Islet precursor cell (in vitro differentiated cells): ENCODE measurements at regions not wholly inside any gene's neighbourhood (a gene's known extent, or its start where the extent isn't known, plus 50 kb on each side); places are given as distances from the start of the nearest gene placed in this dataset.
"Not testable (repeated sequence)": the region's sequence is repeated elsewhere in the genome, so short reads cannot be mapped to it uniquely, and the experiment has no call there.

Experiments used
- DNase-seq: peaks from one replicate; pipeline ENCODE4 v3.0.0-alpha.2; 2018

DNA sequence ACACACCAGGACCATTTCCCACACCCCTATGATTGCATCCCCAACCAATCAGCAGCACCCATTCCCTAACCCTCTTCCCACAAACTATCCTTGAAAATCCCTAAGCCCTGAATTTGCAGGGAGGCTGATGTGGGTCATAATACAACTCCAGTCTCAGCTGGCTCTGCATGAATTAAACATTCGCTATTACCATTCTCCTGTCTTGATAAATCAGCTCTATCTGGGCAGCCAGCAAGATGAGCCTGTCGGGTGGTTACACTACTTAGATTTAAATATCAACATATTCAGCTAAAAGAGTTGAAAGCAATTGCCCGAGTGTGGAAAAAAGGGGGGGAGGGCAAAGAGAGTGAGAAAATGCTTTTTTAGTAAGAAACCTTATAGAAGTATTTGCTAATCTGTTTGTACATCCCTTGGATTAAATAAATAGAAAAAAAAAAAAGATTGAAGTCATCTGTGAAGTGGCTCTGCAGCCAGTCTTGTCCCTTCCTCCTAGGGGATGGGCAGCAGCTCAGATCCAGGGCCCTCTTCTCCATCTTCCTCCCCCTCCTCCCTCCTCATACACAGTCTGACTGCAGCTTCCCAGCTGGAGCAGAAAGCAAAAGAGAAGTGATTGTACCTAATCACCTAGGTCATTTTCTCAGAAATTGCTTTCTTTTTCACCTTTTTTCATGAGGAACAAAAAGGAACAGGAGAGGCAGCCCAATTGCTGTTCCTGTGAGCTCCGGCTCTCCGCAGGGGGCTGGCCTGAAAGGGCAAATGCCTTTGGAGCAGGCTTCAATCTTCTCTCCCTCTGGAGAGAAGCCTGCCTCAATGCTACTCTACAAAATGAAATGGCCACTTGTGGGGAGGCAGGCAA is 356.6 kb upstream of the SULF2 start:
- DNase-seq = no peak

DNA sequence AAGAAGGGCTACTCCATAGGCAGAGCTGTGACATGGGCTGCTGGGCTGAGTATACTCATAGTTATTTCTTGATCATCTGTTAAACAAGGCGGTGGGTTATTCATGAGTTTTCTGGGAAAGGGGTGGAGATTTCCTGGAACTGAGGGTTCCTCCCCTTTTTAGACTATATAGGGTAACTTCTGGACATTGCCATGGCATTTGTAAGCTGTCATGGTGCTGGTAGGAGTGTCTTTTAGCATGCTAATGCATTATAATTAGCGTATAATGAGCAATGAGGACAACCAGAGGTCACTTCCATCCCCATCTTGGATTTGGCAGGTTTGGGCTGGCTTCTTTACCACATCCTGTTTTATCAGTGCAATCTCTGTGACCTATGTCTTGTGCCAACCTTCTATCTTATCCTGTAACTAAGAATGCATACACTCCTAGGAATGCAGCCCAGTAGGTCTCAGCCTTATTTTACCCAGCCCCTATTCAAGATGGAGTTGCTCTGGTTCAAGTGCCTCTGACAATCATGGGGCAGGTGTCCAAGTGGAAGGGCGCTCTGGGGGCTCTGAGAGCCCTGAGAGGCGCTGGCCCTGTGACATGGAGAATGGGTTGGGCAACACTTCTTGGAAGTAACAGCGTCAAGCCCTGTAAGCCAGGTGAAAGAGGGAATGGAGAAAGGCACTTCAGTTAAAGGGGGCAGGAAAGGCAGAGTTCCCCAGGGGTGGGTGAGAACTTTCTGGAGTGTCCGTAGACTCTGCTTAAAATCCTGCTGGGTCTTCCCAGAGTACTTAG is 354.2 kb upstream of the SULF2 start:
- DNase-seq = no peak

DNA sequence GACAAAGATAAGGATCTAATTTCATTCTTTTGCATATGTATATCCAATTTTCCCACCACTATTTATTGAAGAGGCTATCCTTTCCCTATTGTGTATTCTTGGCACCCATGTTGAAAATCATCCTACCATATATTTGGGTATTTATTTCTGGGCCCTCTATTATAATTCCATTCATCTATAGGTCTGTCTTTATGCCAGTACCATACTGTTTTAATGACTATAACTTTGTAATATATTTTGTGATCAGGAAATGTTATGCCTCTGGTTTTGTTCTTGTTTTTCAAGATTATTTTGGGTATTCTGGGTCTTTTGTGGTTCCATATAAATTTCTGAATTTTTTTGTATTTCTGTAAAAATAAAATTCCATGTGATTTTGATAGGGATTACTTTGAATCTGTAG is 347.6 kb upstream of the SULF2 start:
- no peak for DNase-seq

DNA sequence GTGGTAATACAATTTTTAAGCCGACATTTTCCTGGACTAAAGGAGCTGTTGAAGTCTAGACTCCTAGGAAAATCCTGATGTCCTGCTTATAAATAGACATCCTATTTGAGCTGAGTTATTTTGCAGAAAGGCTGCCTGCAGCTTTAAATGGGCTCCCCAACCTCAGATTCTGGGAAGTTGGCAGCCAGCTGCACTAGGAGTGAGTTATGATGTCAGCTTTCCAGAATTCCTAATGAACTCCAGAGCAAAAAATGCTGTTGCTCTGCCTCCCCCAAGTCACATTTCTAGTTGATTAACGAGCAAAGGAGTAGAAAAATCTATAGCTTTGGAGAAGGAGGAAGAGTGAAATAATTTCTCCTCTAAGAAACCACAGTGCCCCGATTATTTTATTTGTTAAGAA is 346.3 kb upstream of the SULF2 start:
- DNase-seq = no peak

DNA sequence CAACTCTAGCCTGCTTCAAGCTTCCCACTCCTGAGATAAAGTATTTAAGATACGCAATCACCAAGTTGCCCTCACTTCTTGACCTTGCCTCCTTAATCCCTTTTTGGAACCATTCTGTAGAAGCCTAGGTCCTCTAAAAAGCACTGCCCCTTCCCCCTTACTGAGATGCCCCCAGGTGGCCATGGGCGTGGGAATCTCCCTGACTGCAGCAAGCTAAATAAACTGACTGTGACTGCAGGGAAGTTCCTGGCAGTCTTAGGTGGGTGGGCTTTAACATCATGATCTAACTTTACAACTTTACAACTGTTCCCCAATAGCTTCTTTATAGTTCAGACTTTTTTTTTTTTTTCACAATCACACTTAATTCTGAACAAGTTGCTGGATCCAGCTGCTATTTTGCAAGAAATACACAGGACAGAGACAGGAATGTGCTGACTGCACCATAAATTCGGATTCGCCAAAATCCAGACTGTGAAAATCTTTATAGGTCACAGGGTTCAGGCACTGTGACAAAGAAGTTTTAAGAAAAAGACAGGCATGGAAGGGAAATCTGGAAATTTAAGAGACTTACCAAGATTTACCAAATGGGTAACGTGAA is 344.2 kb upstream of the SULF2 start:
- no peak for DNase-seq

DNA sequence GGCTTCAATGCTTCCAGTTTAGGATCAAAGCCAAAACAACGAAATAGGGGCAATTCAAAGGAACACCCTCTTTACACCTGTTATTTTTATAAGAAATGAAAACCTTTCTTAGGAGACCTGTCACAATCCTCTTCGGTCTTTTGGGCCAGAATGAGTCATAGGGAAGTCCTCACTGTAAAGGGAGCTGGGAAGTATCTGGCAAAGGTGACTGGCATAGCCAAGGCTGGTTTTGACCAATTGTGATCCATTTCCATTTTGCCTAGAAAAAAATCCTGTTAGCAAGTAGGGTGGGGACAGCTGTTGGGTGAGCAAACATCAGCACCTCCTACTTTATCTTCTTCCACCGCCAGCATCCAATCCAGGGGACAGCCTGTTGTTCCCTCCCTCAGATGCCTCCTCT is 343.2 kb upstream of the SULF2 start:
- no peak for DNase-seq

DNA sequence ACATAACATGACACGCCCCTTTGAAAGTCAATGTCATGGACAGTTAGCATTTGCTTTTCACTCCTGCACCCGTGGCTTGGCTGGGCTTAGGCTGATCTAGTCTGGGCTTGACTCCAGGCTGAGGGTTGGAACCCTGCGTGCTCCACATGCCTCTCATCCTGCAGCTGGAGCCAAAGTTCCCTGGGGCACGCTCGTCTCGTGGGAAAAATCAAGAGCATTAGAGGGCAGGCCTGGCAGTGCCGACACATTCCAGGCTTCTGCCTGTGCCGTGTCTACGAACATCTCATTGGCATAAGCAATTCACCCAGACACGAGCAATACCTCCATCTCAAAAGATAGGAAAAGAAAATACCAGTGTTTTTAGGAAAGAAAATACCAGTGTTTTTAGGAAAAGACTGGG is 342.7 kb upstream of the SULF2 start:
- DNase-seq = not testable (repeated sequence)

DNA sequence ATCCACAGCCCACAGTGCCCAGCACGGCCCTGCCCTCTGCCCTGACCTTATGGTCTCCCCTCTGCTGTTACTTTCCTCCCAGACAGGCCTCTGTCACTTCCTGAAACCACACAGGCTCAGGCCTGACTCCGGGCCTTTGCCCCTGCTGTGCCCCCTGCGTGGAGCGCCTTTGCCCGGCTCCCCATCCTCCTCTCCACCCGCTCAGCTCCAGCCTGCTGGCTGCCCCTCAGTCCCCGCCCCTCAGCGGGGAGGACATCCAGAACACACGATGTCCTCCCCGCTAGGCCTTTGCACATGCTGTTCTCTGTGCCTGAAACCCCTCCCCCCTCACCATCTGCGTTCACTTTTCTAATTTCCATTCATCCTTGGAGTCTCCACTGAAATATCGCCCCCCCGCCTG is 341.9 kb upstream of the SULF2 start:
- not testable (repeated sequence) for DNase-seq

DNA sequence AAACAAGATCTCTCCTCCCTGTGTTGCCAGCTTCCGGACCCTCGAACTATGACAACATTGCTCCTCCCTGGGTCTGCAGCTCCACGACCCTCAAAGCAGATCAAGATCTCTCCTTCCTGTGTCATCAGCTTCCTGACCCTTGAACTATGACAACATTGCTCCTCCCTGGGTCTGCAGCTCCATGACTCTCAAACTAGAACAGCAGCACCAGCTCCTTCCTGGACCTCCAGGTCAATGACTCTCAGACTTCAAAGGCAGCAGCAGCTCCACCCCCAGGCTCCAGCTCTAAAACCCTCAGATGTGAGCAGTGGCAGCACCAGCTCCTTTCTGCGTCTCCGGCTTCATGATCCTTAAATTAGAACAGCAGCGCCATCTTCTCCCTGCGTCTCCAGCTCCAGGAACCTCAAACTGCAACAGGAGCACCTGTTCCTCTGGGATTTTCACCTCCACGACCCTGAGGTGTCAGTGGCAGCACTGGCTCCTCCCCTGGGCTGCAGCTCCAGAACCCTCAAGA is 341.0 kb upstream of the SULF2 start:
- no peak for DNase-seq

DNA sequence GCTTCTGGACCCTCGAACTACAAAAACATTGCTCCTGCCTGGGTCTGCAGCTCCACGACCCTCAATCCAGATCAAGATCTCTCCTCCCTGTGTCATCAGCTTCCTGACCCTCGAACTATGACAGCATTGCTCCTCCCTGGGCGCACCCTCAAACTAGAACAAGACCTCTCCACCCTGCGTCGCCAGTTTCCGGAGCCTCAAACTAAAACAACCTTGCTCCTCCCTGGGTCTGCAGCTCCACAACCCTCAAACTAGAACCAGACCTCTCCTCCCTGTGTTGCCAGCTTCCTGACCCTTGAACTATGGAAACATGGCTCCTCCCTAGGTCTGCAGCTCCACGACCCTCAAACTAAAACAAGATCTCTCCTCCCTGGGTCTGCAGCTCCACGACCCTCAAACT is 339.7 kb upstream of the SULF2 start:
- DNase-seq = no peak

DNA sequence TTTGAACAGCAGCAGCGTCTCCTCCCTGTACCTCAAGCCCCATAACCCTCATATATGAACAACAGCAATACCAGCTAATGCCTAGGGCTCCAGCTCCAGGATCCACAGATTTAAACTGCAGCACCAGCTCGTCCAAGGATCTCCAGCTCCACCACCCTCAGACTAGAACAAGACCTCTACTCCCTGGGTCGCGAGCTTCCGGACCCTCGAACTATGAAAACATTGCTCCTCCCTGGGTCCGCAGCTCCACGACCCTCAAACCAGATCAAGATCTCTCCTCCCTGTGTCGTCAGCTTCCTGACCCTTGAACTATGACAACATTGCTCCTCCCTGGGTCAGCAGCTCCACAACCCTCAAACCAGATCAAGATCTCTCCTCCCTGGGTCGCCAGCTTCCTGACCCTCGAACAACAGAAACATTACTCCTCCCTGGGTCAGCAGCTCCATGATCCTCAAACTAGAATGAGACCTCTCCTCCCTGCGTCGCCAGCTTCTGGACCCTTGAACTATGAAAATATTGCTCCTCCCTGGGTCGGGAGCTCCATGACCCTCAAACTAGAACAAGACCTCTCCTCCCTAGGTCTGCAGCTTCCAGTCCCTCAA is 339.0 kb upstream of the SULF2 start:
- DNase-seq = no peak

DNA sequence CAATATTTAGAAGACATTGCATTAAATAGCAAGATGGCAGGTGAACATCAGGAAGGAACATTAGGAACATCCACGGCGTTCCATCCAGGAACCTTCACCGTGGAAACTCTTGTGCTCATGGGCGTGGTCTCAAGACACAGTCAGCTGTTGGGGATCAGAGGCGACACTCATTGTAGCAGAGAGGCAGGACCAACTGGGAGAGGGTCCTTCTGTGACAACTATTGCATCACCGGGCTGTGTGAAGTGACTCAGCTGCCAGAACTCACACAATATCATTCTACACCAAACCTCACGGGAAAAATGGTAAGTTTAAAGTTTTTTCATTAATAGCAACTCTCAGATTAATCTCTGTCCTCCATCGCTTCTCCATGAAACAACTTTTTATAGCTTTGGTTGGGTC is 334.8 kb upstream of the SULF2 start:
- DNase-seq = no peak

DNA sequence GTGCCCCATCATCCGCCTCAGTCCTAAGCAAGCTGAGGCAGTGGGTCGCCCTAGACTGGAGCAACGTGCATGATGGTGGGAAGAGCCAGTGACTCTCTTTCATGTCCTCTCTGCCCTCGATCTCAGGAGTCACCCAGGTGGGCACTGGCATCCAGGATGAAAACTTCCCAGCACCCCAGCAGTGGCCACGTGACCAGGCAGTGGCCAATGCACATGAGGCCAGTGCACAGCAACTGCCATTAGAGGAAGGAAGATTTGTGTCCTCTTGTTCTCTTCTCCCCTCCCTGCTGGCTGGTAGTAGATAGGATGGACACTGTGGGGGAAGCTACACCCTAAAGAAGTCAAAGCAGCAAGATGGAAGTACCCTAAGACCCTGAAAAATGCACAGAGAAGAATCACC is 334.1 kb upstream of the SULF2 start:
- DNase-seq = not testable (repeated sequence)

DNA sequence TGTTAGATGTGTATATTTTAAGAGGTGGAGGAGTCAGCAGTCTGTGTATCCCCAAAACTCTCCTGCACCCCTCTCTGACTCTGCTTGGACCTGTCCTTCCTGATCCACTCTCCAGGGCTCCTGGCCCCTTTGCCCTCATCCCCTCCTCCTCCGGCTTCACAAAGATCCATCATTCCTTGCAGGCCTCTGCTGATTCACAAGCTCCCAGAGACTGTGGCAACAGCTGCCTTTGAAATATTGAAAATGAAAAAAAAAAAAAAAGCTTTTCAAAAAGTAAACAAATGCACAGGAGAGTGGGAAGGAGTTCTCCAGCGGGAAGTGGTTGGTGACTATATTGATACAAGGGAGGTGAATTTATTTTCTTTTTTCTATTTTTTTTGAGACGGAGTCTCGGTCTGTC is 330.2 kb upstream of the SULF2 start:
- no peak for DNase-seq

DNA sequence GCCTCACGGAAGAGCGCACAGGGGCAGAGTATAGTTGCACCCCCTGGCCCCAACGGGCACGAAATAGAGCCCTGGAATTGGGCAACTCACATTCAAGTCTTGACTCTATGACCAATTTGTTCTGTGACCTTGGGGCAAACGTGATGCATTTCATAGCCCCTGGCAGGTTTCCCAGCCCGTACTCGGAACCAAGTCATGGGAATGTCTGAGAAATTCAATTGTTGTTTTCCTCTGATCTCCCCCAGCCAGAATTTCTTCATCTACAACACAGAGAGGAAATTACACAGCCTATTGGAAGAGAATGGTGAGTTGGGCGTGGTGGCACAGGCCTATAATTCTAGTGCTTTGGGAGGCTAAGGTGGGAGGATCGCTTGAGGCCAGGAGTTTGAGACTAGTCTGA is 322.3 kb upstream of the SULF2 start:
- DNase-seq = no peak

DNA sequence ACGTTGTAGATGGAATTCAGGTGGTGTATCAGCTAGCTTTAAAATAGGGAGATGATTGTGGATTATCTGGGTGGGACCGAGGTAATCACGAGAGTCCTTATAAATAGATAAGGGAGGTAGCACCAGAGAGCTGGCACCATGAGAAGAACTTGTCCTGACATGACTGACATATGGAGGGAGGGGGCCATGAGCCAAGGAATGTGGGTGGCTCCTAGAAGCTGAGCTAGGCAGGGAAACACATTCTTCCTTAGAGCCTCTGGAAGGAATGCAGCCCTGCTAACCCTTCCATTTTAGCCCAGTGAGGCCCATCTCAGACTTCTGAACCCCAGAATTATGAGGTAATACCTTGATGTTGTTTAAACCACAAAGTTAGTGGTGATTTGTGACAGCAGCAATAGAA is 321.1 kb upstream of the SULF2 start:
- no peak for DNase-seq

DNA sequence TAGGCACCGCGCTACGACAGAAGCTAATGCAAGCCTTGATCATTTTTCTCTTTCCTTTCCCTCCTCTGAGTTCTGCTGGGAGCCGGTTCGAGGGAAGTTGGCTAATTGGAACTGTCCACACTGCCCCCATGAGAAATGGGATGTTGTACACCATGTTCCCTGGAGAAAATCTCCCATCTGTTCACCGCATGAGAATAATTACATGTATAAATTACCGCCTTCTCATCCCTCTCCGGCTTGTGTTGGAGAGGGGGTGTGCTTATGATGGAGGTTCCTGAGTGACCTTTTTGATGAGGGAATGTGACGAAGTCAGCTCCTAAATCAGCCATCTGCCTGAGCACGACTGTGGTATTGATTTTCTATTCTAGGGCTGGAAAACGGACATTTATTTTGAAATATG is 320.2 kb upstream of the SULF2 start:
- no peak for DNase-seq

DNA sequence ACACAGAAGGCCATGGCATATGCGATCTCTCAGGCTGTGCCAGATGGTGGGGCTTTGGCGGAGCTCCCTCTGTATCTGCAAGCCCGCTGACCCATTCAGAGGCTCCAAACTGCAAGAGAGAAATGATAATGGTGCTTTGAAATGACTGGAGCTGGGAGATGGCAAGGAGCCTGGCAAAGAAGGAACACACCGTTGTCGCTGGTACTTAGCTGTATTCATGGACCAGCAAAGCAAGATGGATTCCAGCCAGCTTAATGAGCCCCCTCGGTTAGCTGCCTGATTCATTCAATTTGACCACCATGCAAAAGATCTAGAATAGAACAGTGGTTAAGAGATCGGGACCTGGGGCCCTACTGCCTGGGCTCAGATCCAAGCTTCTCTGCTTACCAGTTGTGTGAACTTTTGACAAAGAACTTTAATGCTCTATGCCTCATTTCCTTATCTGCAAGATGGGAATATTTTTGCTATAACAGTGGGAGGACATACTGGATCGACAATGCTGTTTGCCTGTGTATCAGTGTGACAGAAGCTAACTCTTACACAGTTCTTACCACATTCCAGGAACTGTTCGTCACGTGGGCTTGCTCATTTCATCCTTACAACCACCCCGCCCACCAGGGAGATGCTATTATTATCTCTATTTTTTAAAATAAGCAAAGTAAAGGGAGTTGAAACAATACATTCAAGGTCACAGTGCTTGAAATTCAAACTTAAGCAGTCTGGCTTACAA is 317.8 kb upstream of the SULF2 start:
- no peak for DNase-seq

DNA sequence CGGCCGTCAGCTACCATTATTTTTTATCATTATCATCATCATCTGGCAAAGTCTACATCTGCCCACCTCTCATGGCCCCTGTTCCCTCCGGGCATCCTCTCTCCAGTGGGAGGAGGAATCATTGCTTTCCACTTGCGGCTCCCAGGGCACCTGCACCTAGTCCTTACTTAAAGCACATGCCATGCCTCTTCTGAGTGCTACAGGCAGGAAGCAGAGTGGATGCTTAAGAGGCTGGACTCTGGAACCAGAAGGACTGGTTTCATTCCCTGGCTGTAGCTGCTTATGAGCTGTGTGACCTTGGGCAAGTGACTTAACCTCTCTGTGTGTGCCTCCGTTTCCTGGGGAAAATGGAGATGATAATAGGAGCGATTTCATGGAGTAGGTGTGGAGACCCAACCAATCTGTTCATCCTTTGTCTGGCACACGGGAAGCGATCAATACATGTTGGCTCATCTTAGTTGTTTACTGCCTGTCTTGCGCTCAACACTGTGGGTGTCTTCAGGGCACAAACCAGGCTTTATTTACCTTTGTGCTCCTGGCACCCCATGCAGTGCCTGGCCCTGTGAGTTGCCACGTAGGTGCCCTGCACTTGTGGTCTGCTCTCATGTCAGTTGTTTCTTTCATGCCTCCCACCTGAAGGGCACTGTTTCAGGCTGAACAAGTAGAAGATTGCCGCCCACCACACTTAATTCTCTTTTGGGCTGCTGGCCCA is 317.0 kb upstream of the SULF2 start:
- no peak for DNase-seq

DNA sequence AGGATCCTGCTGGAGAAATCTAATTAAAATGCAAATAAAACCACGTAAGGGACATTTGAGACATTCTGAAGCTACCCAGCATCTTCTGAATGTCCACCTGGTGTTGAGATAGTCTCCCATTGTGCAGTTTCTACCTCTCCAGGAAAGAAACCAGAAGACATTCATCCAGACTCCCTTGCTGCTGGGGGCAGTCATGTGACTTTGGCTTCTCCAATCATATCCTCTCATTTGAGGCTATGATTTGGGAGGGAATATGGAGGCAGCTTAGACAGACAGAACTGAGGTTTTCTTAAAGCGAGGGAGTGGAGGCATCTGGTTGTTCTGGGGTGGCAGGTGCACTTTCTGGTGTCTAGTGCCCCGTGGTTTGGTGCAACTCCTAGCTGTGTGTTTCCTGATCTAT is 315.2 kb upstream of the SULF2 start:
- DNase-seq = no peak

DNA sequence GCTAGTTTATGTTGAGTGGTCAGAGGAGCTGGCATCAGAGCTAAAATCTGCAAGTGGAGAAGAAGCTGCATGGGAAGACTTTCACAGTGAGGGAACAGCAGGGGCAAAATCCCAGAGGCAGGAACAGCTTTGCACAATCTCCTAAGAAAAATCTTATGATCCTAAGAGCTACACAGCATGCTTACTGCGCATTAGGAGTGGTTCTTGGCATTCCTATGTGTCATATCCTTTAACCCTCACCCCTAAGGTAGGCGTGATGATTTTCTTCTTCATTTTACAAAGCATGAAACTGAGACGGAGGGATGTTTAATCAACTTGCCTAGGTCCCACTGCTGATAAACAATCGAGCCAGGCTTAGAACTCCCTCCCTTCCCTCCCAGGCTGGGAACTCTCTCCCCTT is 313.6 kb upstream of the SULF2 start:
- DNase-seq = no peak

DNA sequence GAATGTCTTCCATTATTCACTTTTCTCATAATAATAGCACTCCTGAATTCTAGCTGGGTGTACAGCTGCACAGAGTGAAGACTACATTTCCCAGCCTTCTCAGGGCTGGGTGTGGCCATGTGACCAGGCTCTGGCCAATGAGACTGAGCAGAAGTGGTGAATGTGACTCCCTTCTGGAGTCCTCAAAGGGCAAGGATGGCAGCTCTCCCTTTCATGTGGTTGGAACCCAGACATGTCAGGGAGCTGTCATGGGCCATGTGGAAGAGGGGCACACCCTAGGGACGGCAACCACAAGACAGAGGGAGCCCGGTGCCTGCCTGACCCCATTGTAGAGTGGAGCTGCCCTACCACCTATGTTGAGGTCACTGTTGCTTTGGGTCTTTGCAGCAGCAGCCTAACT is 312.8 kb upstream of the SULF2 start:
- DNase-seq = no peak
